Fibroblast of mammary gland (primary cell): ENCODE measurements at regions not wholly inside any gene's neighbourhood (a gene's known extent, or its start where the extent isn't known, plus 50 kb on each side); places are given as distances from the start of the nearest gene placed in this dataset.

Source experiments
- DNase-seq: peaks from one replicate; pipeline ENCODE4 v3.0.0-alpha.2; 2010; ENCODE audit warnings: low read depth
- H3K4me3 ChIP-seq: 2 replicates; pipeline ENCODE4 v1.5.1; 2011; ENCODE audit warnings: low read depth, mild to moderate bottlenecking, low read length, moderate library complexity; ENCODE audit not compliant: control insufficient read depth
- CTCF ChIP-seq: conservative IDR thresholded peaks from 2 replicates; pipeline ENCODE4 v1.5.1; 2011; ENCODE audit warnings: low read depth, low read length, inconsistent platforms; ENCODE audit not compliant: control insufficient read depth, insufficient read depth

GRCh38 chr18:56257205-56257604, 381.2 kb downstream of the TXNL1 start:
- TF ChIP-seq CTCF: no peak
- no peak overlapping the region for H3K4me3 ChIP-seq
- DNase-seq: peak; percentile 83

- TF ChIP-seq CTCF: no peak
- no peak for DNase-seq
- no peak overlapping the region for H3K4me3 ChIP-seq
Measured at GRCh38 chr18:56256659-56257058, 381.7 kb downstream of the TXNL1 start.

- no peak for DNase-seq
- TF ChIP-seq CTCF: no peak
- no peak overlapping the region for H3K4me3 ChIP-seq
Measured at GRCh38 chr18:56255381-56255780, 383.0 kb downstream of the TXNL1 start.

- no peak for TF ChIP-seq CTCF
- DNase-seq: no peak
- H3K4me3 ChIP-seq: no peak overlapping the region
Measured at GRCh38 chr18:56252456-56252855, 385.9 kb downstream of the TXNL1 start.

- H3K4me3 ChIP-seq: no peak overlapping the region
- DNase-seq: no peak
- TF ChIP-seq CTCF: no peak
Measured at GRCh38 chr18:56248610-56249235, 389.7 kb downstream of the TXNL1 start.

- no peak overlapping the region for H3K4me3 ChIP-seq
- TF ChIP-seq CTCF: no peak
- no peak for DNase-seq
Measured at GRCh38 chr18:56246916-56247315, 391.5 kb downstream of the TXNL1 start.
